ENCODE measurements at regions not wholly inside any gene's neighbourhood (a gene's known extent, or its start where the extent isn't known, plus 50 kb on each side); places are given as distances from the start of the nearest gene placed in this dataset.

GRCh38 chr7:69457595-69458504 lies 140.4 kb upstream of the AUTS2 start:
- TF ChIP-seq POLR2AphosphoS5 (IDR thresholded peaks at IDR 0.05) (no peak), POLR2A (IDR thresholded peaks at IDR 0.05) (no peak)
